ENCODE measurements at regions not wholly inside any gene's neighbourhood (a gene's known extent, or its start where the extent isn't known, plus 50 kb on each side); places are given as distances from the start of the nearest gene placed in this dataset.

DNA sequence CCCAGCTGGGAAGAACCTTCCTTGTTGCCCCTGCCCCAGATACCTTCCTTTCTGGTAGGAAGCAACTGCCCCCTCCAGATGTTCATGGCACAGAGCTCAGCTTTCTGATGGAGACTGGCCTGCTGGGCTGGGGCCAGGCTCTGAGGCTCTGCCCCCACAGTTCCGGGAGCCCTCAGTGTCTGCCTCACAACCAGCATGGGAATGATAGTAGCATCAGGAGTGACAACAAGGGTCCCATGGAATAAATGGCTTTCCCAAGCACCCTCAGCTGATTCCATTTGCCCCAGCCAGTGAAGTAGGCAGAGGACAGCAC lies 65.6 kb upstream of the IQSEC1 start:
- Histone ChIP-seq H3K4me1 (ENCODE audit: control insufficient read depth, insufficient read depth, low read length) (no peaks in the 10 kb centered on the region), H3K9me3 (replicated peaks; ENCODE audit: control insufficient read depth, insufficient read depth, low read length) (no peaks in the 10 kb centered on the region), H3K27me3 (replicated peaks in 1 of 2; ENCODE audit: control insufficient read depth in 2 of 2, insufficient read depth in 2 of 2, low read length in 1 of 2) (peaks cover 0 to 3% of the 10 kb centered on the region in 2 experiments; a peak in 3 of 4 replicates), H3K36me3 (ENCODE audit: control insufficient read depth in 2 of 2, insufficient read depth in 2 of 2, low read length in 1 of 2) (no peaks in the 10 kb centered on the region), H3K4me3 (no peak overlapping the region), H3K79me2 (ENCODE audit: control insufficient read depth, insufficient read depth, low read length) (no peaks in the 10 kb centered on the region), H3K27ac (ENCODE audit: control insufficient read depth, insufficient read depth) (no peak overlapping the region), H2AFZ (ENCODE audit: control insufficient read depth, low read depth, low read length) (no peak overlapping the region), H4K20me1 (ENCODE audit: control insufficient read depth, insufficient read depth) (no peaks in the 10 kb centered on the region), H3K4me2 (ENCODE audit: control insufficient read depth, insufficient read depth) (no peak overlapping the region), H3K9ac (ENCODE audit: control insufficient read depth, insufficient read depth, low read length) (no peak overlapping the region)
- DNase-seq (ENCODE audit: low read depth, low spot score) = no peak
- ATAC-seq = no peak
- no peak for FAIRE-seq
- in situ Hi-C loops (cut with MboI) (no loop called here), intact Hi-C loops (cut with micrococcal nuclease; ENCODE audit: unreplicated experiment) (no loop called here)
- WGBS (ENCODE audit: insufficient coverage, insufficient replicate concordance, low lambda C conversion rate, missing lambda C conversion rate) = 41% methylated on average over 1 of the region's 1 CpG
- RAD21 ChIA-PET (ENCODE audit: unreplicated experiment) = no interaction called here
- CTCF ChIA-PET = interaction anchor here (0.5 to 1.5 kb wide), 2 partner anchors 47 to 162 kb away, joined by 3 to 8 read pairs; no protein-coding TSS in a partner anchor
- POLR2A ChIA-PET = no interaction called here
- SMC1A ChIA-PET (ENCODE audit: uncharacterized antibody, unreplicated experiment) = no interaction called here
- no TSS peak for BruUV-seq (replicated peaks)
- TF ChIP-seq RAD21 (IDR thresholded peaks at IDR 0.05; ENCODE audit: insufficient read depth, low read depth, low read length) = no peak
- TF ChIP-seq, protein P1, sequence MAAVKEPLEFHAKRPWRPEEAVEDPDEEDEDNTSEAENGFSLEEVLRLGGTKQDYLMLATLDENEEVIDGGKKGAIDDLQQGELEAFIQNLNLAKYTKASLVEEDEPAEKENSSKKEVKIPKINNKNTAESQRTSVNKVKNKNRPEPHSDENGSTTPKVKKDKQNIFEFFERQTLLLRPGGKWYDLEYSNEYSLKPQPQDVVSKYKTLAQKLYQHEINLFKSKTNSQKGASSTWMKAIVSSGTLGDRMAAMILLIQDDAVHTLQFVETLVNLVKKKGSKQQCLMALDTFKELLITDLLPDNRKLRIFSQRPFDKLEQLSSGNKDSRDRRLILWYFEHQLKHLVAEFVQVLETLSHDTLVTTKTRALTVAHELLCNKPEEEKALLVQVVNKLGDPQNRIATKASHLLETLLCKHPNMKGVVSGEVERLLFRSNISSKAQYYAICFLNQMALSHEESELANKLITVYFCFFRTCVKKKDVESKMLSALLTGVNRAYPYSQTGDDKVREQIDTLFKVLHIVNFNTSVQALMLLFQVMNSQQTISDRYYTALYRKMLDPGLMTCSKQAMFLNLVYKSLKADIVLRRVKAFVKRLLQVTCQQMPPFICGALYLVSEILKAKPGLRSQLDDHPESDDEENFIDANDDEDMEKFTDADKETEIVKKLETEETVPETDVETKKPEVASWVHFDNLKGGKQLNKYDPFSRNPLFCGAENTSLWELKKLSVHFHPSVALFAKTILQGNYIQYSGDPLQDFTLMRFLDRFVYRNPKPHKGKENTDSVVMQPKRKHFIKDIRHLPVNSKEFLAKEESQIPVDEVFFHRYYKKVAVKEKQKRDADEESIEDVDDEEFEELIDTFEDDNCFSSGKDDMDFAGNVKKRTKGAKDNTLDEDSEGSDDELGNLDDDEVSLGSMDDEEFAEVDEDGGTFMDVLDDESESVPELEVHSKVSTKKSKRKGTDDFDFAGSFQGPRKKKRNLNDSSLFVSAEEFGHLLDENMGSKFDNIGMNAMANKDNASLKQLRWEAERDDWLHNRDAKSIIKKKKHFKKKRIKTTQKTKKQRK (IDR thresholded peaks at IDR 0.05; ENCODE audit: low read depth, low read length) = no peak
- TF ChIP-seq, protein P2, sequence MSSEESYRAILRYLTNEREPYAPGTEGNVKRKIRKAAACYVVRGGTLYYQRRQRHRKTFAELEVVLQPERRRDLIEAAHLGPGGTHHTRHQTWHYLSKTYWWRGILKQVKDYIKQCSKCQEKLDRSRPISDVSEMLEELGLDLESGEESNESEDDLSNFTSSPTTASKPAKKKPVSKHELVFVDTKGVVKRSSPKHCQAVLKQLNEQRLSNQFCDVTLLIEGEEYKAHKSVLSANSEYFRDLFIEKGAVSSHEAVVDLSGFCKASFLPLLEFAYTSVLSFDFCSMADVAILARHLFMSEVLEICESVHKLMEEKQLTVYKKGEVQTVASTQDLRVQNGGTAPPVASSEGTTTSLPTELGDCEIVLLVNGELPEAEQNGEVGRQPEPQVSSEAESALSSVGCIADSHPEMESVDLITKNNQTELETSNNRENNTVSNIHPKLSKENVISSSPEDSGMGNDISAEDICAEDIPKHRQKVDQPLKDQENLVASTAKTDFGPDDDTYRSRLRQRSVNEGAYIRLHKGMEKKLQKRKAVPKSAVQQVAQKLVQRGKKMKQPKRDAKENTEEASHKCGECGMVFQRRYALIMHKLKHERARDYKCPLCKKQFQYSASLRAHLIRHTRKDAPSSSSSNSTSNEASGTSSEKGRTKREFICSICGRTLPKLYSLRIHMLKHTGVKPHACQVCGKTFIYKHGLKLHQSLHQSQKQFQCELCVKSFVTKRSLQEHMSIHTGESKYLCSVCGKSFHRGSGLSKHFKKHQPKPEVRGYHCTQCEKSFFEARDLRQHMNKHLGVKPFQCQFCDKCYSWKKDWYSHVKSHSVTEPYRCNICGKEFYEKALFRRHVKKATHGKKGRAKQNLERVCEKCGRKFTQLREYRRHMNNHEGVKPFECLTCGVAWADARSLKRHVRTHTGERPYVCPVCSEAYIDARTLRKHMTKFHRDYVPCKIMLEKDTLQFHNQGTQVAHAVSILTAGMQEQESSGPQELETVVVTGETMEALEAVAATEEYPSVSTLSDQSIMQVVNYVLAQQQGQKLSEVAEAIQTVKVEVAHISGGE (CRISPR knock-in tag; IDR thresholded peaks at IDR 0.05) = no peak
- no peak for TF ChIP-seq ASH2L (IDR thresholded peaks at IDR 0.05; ENCODE audit: borderline replicate concordance, low read depth)
- no peak for TF ChIP-seq SPI1 (IDR thresholded peaks at IDR 0.05; ENCODE audit: borderline replicate concordance, insufficient read depth, low read depth, low read length)
- TF ChIP-seq ZBED1 (IDR thresholded peaks at IDR 0.05; ENCODE audit: borderline replicate concordance) = no peak
- TF ChIP-seq, protein P3, sequence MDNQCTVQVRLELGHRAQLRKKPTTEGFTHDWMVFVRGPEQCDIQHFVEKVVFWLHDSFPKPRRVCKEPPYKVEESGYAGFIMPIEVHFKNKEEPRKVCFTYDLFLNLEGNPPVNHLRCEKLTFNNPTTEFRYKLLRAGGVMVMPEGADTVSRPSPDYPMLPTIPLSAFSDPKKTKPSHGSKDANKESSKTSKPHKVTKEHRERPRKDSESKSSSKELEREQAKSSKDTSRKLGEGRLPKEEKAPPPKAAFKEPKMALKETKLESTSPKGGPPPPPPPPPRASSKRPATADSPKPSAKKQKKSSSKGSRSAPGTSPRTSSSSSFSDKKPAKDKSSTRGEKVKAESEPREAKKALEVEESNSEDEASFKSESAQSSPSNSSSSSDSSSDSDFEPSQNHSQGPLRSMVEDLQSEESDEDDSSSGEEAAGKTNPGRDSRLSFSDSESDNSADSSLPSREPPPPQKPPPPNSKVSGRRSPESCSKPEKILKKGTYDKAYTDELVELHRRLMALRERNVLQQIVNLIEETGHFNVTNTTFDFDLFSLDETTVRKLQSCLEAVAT (IDR thresholded peaks at IDR 0.05) = no peak
- TF ChIP-seq RCOR1 (conservative IDR thresholded peaks at IDR 0.05; ENCODE audit: low read depth, low read length) = no peak
- TF ChIP-seq, protein P4, sequence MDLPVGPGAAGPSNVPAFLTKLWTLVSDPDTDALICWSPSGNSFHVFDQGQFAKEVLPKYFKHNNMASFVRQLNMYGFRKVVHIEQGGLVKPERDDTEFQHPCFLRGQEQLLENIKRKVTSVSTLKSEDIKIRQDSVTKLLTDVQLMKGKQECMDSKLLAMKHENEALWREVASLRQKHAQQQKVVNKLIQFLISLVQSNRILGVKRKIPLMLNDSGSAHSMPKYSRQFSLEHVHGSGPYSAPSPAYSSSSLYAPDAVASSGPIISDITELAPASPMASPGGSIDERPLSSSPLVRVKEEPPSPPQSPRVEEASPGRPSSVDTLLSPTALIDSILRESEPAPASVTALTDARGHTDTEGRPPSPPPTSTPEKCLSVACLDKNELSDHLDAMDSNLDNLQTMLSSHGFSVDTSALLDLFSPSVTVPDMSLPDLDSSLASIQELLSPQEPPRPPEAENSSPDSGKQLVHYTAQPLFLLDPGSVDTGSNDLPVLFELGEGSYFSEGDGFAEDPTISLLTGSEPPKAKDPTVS (IDR thresholded peaks at IDR 0.05; ENCODE audit: low read depth, low read length) = no peak
- TF ChIP-seq YY1 (IDR thresholded peaks at IDR 0.05; ENCODE audit: low read depth, low read length) = no peak
- TF ChIP-seq TCF3 (IDR thresholded peaks at IDR 0.05; ENCODE audit: borderline replicate concordance, insufficient read depth, low read depth, low read length) = no peak
- TF ChIP-seq ZNF622 (IDR thresholded peaks at IDR 0.05) = no peak
- TF ChIP-seq BRCA1 (IDR thresholded peaks at IDR 0.05; ENCODE audit: low read depth, low read length) = no peak
- TF ChIP-seq, protein P5, sequence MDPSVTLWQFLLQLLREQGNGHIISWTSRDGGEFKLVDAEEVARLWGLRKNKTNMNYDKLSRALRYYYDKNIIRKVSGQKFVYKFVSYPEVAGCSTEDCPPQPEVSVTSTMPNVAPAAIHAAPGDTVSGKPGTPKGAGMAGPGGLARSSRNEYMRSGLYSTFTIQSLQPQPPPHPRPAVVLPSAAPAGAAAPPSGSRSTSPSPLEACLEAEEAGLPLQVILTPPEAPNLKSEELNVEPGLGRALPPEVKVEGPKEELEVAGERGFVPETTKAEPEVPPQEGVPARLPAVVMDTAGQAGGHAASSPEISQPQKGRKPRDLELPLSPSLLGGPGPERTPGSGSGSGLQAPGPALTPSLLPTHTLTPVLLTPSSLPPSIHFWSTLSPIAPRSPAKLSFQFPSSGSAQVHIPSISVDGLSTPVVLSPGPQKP (IDR thresholded peaks at IDR 0.05; ENCODE audit: low read depth, low read length) = no peak
